Adrenal gland (tissue), 5 donors: ENCODE measurements at regions not wholly inside any gene's neighbourhood (a gene's known extent, or its start where the extent isn't known, plus 50 kb on each side); places are given as distances from the start of the nearest gene placed in this dataset.

Source experiments
- CTCF ChIP-seq, 6 experiments: fragments of 450-650 bp in 4 of 6; fragments of 200-600 bp in 2 of 6; sonication (generic) in 1 of 6; IDR thresholded peaks; 1 replicate in 5 of 6; 2 replicates in 1 of 6; pipeline versions ENCODE4 v1.5.1 to v1.8.0; 2016 to 2021; ENCODE audit warnings: antibody characterized with exemption in 6 of 6, mild to moderate bottlenecking in 2 of 6, moderate library complexity in 1 of 6
- POLR2A ChIP-seq, 2 donors: fragments of 450-650 bp; IDR thresholded peaks; one replicate each; pipeline ENCODE4 v1.6.1; 2017; ENCODE audit warnings: antibody characterized with exemption in 2 of 2, mild to moderate bottlenecking in 2 of 2, moderate library complexity in 1 of 2
- donor health status: DM: no; HTN: no; CAD: no.

- TF ChIP-seq POLR2A (IDR thresholded peaks at IDR 0.05) (no peak), CTCF (IDR thresholded peaks at IDR 0.05) (no peak)
Measured at GRCh38 chr3:182445576-182445975, 347.7 kb upstream of the ATP11B start.
